Choroid plexus epithelial cell (primary cell): ENCODE measurements at regions not wholly inside any gene's neighbourhood (a gene's known extent, or its start where the extent isn't known, plus 50 kb on each side); places are given as distances from the start of the nearest gene placed in this dataset.
A peak's percentile ranks its signal among the peaks of the same experiment; 100 is the strongest.

Source experiments
- DNase-seq: peaks from one replicate; pipeline ENCODE4 v3.0.0-alpha.2; 2010; ENCODE audit warnings: low read depth
- H3K4me3 ChIP-seq: 2 replicates; pipeline ENCODE4 v1.5.1; 2011; ENCODE audit warnings: low read depth, mild to moderate bottlenecking, control low read depth, low read length, moderate library complexity
- CTCF ChIP-seq: conservative IDR thresholded peaks from 2 replicates; pipeline ENCODE4 v1.5.1; 2011; ENCODE audit warnings: low read depth, mild to moderate bottlenecking, control low read depth, inconsistent platforms, low read length, moderate library complexity

GRCh38 chr11:128407962-128408361 is 179.4 kb downstream of the ETS1 start:
- TF ChIP-seq CTCF: no peak
- H3K4me3 ChIP-seq: no peak overlapping the region
- DNase-seq: peak; percentile 40

- TF ChIP-seq CTCF: no peak
- no peak overlapping the region for H3K4me3 ChIP-seq
- peak; percentile 72 for DNase-seq
These were observed 181.4 kb downstream of the ETS1 start for GRCh38 chr11:128405714-128406662.

GRCh38 chr11:128405112-128405511 is 182.2 kb downstream of the ETS1 start:
- DNase-seq: no peak
- no peak overlapping the region for H3K4me3 ChIP-seq
- no peak for TF ChIP-seq CTCF

GRCh38 chr11:128404437-128404836 is 182.9 kb downstream of the ETS1 start:
- DNase-seq: no peak
- TF ChIP-seq CTCF: no peak
- no peak overlapping the region for H3K4me3 ChIP-seq

- no peak overlapping the region for H3K4me3 ChIP-seq
- no peak for TF ChIP-seq CTCF
- no peak for DNase-seq
These were observed 186.8 kb downstream of the ETS1 start for GRCh38 chr11:128400382-128401203.

- no peak for TF ChIP-seq CTCF
- peak; percentile 85 for DNase-seq
- no peak overlapping the region for H3K4me3 ChIP-seq
These were observed 187.9 kb downstream of the ETS1 start for GRCh38 chr11:128399251-128400121.
